HG02938 (cell line): ENCODE measurements at regions not wholly inside any gene's neighbourhood (a gene's known extent, or its start where the extent isn't known, plus 50 kb on each side); places are given as distances from the start of the nearest gene placed in this dataset.
"Not testable (repeated sequence)": the region's sequence is repeated elsewhere in the genome, so short reads cannot be mapped to it uniquely, and the experiment has no call there.

Source experiments
- ATAC-seq: cut with Tn5 transposase; IDR thresholded peaks from one replicate; pipeline ENCODE4 v1.9.1; 2021; ENCODE audit warnings: mild to moderate bottlenecking, moderate library complexity; ENCODE audit not compliant: unreplicated experiment

GRCh38 chr5:163108351-163108750 is 329.0 kb upstream of the CCNG1 start:
- no peak for ATAC-seq

DNA sequence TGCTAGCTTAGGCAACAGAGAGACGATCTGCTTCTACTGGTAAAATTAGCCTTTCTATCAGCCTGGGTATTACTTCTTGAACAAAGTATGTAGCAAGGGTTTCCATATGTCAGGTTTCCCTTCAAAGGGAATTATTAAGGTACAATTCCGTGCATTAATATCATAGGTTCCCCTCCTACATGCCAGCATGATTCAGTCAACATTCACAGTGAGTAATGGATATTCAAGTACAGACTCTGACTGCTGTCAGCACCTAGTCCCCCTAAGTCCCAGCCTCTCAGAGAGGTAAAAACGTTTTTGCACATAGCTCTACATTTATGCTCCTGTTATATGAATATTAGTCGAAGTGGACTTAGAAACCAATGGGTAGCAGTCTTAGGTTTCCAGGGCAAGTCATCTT is 322.4 kb upstream of the CCNG1 start:
- ATAC-seq = no peak

DNA sequence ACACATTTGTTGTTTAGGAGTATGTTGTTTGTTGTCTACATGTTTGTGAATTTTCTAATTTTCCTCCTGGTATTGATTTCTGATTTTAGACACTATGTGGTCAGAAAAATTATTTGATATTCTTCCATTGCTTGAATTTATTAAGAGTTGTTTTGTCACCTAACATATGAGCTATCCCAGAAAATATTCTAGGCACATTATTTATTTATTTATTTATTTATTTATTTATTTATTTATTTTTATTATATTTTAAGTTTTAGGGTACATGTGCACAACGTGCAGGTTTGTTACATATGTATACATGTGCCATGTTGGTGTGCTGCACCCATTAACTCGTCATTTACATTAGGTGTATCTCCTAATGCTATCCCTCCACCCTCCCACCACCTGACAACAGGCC is 320.8 kb upstream of the CCNG1 start:
- not testable (repeated sequence) for ATAC-seq

- no peak for ATAC-seq
Observed at GRCh38 chr5:163134061-163134460, 303.3 kb upstream of the CCNG1 start.

DNA sequence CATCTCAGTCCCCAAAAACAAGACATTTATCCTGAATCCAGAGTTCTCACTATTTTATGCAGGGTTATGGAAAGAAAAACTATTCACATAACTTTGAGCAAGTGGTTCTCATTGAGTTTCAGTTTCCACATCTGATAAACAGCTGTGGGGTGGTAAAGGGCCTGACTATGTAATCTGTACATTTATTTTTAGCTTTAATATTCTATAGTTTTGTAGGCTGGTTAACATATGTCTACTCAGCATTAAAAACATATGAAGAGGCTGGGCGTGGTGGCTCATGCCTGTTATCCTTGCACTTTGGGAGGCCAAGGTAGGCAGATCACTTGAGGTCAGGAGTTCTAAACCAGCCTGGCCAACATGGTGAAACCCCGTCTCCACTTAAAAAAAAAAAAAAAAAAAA is 301.5 kb upstream of the CCNG1 start:
- ATAC-seq = no peak

- ATAC-seq = no peak
Observed at GRCh38 chr5:163161512-163161911, 275.9 kb upstream of the CCNG1 start.

- no peak for ATAC-seq
Observed at GRCh38 chr5:163162645-163163044, 274.8 kb upstream of the CCNG1 start.

DNA sequence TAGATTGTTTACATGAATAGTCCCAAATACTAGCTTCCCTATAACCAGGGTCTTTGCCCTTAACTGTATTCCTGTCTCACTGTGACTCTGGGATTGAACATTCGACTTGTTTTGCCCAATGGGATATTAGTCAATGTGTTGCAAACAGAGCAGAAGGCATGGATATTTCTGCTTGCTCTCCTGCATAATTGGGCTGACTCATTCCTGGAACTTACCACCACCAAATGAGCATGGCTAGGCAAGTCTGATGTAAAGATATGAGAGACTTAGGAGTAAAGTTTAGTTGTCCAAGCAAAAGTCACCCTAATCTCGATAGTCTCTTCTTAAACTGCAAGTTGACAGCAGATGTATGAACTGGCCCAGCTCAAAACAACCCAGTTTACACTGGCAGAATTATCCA is 273.5 kb upstream of the CCNG1 start:
- ATAC-seq = no peak

GRCh38 chr5:163165277-163165676 is 272.1 kb upstream of the CCNG1 start:
- no peak for ATAC-seq

- ATAC-seq = not testable (repeated sequence)
Observed at GRCh38 chr5:163170161-163170560, 267.2 kb upstream of the CCNG1 start.

DNA sequence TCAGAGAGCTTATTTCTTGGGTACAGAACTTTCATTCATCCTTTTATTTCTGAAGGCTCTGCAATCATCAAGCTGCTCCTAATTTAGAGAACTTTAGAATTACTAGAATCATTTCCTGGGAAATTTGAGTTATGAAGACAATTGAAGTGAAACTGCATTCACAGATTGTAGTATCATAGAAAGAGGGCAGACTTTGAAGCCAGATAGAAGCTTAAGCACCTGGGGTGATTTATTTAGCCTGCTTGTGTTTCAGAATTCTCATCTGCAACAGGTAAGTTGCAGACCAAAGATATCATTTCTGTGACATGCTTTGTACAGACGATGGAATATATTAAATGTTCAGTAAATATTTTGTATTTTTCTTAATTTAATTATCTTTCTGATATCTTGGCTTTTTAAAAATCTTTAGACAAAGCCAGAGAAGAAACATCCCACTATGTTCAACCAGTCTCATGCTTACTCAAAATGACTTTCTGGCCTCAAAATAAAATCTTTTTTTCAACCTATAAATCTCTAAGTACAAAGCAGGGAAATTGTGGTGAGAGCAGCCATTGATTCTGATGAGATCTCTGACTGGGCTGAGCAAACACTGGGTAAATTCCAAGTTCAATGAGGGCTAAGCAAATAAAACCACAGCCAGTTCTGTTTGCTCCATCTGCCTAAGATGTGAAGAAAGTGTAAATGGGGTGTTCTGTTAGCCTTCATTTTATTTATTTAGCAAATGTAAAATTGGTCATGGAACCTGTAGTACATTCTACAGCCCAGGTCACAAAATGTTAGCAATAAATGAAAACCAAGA is 264.7 kb upstream of the CCNG1 start:
- no peak for ATAC-seq

DNA sequence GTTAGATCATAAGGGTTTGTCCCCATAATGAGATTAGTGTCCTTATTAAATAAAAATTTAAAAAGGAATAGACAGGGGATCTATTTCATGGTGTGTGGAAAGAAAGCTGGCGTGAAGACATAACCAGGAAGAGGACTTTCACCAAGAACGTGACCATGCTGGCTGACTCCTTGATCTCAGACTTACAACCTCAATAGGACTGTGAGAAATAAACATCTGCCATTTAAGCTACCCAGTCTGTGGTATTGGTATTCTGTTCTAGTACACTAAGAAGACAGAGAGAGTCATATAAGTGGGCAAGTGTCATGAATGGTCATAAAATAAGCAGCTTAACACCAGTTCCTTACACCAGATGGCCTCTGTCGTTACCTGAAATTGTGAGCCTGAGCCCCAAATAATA is 259.4 kb upstream of the CCNG1 start:
- no peak for ATAC-seq

DNA sequence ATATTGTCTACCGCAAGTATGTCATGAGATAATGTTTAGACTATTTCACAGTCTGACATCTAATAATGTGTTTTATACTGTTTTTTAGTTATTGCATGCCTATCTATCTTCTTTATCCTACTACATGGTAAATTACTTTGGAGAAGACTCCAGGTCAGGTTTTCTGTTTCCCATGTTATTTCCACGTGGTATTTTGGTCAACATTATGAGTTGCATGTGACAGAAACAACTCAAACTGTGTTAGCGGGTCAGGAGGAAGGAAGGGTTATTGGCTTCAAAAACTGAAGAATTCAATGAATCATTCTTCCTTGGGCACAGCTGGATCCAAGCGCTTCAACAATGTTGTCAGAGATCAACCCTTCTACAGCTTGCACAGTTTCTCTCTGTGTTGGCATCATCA is 252.1 kb upstream of the CCNG1 start:
- ATAC-seq = no peak

- no peak for ATAC-seq
Observed at GRCh38 chr5:163189023-163189553, 248.3 kb upstream of the CCNG1 start.

GRCh38 chr5:163190283-163190682 is 247.1 kb upstream of the CCNG1 start:
- peak; percentile 66 for ATAC-seq

DNA sequence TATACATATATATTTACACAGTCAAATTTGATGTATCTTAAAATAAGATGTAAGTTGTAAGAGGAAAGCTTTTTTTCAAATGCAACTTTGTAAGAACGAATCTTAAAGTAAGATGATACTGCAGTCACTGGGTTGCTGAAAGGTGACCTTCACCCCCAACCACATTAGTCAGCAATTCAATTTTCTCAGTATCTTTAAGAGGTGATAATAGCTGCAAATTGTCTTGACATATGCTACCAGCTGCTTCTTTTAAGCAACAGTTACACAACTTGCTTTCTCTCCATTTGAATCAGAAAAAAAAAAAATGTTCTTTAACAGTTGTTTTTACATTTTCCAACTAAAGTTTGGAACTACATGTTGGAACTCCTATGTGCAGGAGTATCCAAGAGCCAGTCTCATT is 246.6 kb upstream of the CCNG1 start:
- peak; percentile 43 for ATAC-seq

- no peak for ATAC-seq
Observed at GRCh38 chr5:163193886-163194285, 243.5 kb upstream of the CCNG1 start.

- ATAC-seq = no peak
Observed at GRCh38 chr5:163205645-163206044, 231.8 kb upstream of the CCNG1 start.

GRCh38 chr5:163221581-163221980 is 215.8 kb upstream of the CCNG1 start:
- ATAC-seq = no peak

DNA sequence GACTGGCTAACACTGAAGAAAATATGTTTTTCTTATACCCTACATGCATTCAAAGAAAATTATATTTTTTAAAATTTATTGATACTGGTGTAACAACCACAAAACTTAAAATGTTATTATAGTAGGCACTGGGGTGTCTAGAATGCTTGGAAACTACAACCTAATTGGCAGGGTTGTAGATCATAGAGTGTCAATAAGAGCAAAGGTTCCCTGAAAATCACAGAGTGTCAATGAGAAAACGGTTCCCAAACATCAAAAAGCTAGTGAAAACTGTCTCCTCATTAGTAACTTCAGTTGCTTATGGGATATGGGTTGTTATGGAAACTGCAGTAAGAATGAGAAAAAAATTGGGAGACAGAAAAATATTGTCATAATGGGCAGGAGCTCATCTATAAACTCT is 214.4 kb upstream of the CCNG1 start:
- no peak for ATAC-seq

GRCh38 chr5:163244445-163244987 is 192.9 kb upstream of the CCNG1 start:
- ATAC-seq = no peak

GRCh38 chr5:163245584-163245983 is 191.8 kb upstream of the CCNG1 start:
- no peak for ATAC-seq

GRCh38 chr5:163248333-163248732 is 189.1 kb upstream of the CCNG1 start:
- no peak for ATAC-seq
